NCI-H446 (cell line): ENCODE measurements at regions not wholly inside any gene's neighbourhood (a gene's known extent, or its start where the extent isn't known, plus 50 kb on each side); places are given as distances from the start of the nearest gene placed in this dataset.

ENCODE experiments used
- DNase-seq, 2 experiments: peaks; one replicate each; lab custom pipeline; 2025; lab: John Stamatoyannopoulos, UW

DNA sequence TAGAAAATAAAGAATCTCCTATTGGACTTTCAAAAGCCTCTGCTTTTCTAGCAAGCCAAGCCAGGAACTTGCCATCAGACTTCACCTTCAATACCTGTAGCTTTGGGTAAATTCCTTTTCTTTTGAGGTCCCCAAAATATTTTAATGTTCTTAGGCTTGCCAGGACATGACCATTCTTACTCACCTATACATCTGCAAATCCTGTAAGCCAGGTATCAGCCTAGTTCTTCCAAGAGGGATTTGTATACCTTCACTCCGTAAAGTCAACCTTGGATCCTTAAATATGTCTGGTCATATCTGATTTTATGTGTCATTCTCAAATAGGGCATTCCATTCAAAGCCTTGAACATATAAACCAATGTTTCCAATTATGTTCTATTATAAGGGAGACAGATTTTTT, 210.6 kb upstream of the CELF2 start:
- no peak for DNase-seq

DNA sequence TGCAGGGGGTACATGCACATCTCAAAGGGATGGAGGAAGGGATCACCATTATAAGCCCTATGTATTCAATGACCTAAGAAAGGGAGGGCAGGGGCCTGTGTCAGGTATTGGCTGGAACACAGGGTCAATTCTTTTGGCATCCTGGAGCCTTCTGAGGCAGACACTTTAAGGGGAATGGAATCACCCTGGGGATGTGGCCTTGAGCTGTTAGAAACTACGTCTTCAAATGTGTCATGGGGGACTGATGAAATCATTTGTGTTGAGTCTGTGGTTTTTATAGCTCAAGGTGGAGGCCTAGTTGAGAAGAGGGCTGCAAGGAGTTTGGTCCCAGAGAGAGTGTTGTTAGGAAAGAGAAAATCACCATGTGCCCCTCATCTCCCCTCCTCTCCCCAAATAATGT, 206.1 kb upstream of the CELF2 start:
- no peak for DNase-seq

DNA sequence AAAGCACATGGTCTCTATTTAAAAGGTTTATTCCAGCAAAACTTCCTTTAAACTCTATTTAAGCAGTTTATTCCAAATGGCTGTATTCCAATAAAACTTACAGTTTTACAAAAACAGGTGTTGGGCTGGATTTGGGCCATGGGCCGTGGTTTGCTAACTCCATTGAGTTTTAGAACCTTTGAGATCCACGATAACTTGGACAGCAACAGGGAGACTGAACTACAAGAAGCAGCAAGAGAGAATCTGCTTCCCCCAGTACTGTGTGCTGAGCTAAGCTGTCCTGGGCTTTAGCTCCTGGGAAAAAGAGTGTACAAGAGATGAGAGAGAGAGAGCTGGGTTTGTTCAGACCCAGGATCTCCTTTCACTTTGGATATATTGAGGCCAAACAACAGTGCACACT, 204.0 kb upstream of the CELF2 start:
- no peak for DNase-seq

DNA sequence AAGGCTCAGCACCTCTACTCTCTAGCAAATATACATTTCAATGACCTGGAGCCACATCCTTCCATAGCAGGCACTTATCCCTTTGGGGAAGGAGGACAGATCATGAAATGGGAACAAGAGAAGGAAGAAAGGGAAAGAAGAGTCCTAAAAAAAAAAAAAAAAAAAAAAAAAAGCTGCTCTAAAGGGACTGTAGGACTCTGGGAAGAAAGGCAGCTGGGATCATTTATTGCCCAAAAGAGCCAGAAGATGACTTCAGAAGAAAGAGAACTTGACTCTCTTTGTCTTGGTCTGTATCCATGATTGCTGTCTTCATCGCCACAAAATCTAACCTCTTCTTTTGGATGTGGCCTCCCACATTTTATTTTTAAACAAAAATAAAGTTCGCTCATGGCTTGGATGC, 203.6 kb upstream of the CELF2 start:
- no peak for DNase-seq

DNA sequence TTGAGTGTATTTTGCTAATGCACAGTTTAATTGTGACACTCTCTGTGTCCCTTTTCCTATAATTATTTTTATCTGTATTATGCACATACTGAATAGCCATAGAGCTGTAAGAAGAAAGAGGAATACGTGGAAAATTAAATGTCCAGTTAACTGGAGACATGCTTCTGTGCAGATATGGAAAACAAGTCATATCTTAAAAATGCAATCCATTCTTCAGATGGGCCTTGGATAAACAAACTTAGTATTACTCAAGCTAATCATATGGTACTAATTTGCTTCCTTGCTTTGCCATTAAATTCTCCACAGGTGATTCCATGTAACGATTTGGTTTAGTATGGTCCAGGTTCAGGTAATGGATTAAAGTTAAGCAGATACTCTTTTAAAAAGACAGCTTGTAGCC, 201.2 kb upstream of the CELF2 start:
- no peak for DNase-seq

DNA sequence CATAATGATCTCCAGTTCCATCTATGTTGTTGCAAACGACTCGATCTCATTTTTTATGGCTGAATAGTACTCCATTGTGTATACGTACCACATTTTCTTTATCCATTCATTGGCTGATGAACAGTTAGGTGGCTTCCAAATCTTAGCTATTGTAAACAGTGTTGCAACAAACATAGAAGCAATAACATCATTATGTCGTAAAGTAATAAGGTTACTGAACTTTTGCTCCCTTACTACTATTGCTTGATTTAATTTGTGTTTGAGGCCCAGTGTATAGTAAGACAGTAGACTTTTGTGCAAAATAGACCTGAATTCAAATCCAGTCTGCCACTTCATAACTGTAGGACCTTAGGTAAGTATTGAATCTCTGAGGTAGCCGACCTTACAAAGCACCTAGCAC, 200.1 kb upstream of the CELF2 start:
- no peak for DNase-seq

DNA sequence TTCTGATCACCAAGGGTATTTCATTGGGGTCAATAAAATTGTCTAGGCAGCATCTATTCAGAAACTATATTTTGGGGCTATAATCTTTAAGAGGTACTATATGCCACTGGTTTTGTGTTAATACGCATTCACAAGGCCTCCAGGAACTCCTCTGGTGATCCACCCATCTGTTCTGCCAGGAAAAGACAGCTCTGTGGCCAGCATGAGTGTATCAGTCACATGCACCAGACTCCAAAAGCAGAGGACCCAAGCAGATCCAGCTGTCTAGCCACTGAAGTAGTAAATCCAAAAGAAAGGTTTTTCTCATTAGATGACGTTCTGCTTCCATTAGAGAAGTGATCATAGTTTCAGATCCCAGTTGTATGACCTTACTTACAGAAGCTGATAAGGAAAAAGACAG, 199.6 kb upstream of the CELF2 start:
- no peak for DNase-seq

DNA sequence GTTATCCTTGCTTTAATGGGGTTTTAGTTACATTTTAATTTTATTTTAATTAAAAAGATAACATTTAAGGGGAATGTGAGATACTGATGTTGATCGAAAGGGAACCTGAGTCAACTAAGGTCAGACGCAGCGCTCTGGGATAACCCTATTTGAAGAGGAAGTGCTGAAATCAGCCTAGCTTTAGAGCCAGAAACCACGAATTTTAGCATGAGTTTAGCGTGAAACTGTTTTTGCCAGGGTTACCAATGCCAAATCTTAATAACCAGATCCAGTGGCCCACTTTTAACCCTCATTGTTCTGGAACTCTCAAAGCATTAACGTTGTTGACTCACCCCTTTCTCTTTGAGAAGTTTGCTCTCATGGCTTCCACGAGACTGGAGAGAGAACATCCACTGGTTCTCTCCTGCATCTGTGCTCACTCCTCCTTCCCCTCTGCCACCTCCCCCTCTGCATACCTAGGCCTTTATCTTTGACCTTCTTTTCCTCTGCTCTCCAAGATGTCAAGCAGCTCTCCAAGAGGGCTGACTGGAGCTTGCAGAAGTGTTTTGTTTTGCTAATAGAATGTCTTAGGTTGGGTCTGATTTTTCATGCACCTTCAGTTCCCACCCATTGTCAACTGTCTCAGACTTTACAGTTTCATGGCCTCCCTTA, 198.3 kb upstream of the CELF2 start:
- no peak for DNase-seq

DNA sequence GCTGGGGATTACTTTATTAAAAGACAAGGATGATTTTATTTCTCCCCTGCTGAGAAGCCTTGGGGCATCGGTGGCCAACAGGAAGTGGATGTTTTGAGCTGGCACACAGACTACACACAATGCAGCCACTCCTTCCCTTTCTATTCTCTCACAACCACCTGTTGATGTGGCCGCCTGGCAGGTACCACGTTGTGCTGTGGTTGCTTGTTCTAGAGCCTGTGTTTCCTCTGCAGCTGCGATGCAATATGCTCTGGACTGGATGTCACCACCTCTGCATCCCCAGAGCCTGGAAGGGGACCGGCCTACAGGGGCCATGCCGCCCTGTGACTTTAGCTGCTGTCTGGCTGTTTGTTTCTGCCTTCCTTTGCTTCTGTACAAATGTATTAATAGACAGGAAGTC, 195.7 kb upstream of the CELF2 start:
- DNase-seq = no peak

DNA sequence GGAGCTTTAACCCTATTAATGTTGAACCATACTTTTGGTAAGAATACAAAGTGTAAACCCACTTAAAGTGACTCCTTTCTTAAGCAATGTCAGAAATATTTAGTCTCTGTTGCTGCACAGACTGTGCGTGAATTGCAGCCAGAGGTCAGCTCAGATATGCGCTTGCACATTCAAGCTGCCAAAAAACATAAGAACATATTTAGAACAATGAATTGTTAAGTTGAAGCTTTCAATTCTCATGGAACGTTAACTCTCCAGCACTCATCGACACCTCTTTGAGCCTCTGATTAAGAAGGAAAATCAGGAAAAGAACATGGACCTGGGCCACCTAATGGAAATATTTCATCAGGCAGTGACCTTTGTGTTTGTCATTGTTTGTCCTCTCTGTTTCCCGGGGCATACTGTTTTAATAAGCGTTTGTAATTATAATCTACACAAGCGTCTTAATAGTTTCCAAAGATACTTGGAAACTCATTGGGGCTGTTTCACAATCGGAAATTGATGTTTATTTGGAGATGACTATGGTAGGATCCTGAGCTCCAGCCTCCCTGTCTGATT, 193.0 kb upstream of the CELF2 start:
- no peak for DNase-seq

DNA sequence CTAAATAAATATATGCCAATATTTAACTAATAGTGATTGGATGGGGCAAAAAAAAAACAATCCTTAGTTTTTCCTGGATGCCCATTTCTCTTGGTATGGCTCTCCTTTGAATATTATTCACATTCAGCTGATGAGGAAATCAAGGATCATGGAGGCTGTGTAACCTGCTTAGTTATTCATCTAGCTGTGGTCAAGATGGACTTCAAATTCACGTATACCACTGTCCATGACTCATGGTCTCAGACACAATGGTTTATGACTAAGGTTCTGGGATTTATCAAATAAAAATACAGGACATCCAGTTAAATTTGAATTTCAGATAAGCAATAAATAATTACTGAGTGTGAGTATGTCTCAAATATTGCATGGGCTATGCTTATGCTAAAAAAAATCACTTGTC, 191.5 kb upstream of the CELF2 start:
- DNase-seq = no peak

DNA sequence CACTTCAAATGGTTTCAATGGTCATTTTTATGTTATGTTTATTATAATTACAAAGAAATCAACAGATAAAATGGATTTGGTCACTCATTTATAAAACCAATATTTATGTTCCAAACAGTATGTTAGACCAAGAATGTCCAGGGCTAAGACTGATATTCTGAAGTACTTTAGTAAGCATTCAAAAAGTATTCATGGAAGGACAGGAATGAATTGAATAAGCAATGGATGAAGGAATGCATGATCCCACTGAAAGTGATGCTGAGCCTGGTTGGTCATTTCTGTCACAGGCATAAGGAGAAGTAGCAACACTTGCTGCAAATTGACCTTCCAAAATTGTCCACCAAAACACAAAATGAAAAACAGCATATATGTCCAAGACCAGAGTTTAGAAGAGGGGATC, 189.0 kb upstream of the CELF2 start:
- DNase-seq = no peak

DNA sequence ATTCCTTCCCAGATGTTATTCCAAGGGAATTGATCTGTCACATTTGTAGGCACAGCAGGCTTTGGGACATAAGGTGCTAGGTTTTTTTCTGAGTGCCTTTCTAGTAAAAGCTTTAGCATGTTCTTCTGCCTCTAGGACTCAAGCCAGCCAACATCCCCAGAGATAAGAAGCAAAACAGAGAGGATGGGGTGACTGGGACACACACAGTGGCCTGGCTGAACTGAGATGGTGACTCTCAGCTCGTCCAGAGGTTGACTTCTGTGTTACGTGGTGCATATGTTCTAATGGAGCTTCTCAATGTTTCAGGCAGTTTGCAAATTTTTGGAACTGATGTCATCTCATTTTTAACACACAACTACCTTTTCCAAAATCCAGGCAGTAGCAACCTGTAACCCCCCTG, 188.1 kb upstream of the CELF2 start:
- DNase-seq = no peak

DNA sequence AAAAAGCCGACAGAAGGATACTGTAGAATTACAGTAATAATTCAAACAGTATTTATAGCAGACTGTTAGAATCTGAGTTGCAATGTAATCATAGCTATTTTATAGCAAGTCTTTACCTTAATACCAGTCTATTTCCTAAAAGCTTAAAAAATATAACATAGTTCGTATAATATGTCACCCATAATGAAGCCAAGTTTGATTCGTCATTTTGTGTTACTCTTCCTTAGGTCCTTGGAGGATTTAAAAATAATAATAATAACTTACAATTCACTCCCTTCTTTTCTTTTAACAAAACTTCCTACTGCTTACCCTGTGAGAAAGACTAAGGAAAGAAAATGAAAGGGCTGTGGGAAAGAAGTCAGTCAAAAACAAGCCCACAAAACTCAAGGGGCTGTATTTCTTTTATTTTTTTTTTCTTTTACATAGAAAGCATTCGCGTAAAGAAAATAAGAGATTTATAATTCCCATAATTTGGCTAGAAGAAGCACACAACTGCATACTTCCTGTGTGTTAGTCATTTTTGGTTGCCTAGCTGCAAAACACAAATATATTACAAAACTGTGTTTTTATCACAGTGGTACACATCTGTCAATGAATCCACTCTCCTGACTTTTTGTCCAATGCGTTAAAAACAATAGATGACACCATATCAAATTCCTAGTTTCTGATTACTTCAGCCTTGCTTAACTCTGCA, 187.2 kb upstream of the CELF2 start:
- DNase-seq = no peak

DNA sequence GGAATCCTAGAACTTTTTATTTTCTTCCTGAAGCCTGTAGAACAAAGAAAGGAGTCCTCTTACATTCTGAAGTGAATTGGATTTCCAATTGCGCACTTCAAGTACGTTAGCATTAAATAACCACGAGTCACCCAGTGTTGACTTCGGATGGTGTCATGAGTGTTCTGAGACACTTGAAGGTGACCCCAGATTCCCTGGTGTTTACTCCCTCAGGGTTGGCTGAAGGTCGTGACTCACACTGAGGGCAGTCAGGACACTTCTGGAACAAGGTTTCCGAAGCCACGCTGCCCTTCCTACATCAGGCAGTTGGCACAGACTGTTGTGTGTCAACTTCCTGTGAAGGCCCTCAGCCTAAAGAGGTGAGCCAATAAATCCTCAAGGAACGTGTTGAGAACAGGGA, 186.6 kb upstream of the CELF2 start:
- no peak for DNase-seq

DNA sequence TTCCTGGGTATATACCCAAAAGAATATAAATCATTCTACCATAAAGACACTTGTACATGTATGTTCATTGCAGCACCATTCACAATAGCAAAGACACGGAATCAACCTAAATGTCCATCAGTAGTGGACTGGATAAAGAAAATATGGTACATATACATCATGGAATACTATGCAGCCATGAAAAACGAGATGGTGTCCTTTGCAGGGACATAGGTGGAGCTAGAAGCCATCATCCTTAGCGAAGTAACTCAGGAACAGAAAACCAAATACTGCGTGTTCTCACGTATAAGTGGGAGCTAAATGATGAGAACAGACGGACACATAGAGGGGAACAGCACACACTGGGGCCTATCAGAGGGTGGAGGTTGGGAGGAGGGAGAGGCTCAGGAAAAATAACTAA, 183.7 kb upstream of the CELF2 start:
- DNase-seq = no peak

DNA sequence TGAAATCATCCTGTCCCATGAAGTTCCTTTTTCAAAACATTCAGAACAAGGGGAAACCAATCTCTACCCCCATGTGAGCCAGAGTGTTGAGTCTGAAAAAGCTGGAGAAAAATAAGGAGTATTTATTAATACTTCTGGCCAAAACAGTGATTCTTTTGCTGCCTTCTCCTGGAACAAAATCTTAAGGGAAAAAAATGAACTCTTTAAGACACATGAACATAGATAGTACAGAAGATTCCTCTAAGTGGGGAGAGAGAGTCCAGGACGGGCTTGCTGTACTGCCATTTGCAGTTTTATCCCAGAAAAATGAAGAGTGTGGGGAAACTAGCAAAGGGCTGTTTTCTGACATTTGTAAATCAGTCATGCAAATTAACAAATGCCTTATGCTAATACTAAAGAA, 173.4 kb upstream of the CELF2 start:
- DNase-seq = no peak

DNA sequence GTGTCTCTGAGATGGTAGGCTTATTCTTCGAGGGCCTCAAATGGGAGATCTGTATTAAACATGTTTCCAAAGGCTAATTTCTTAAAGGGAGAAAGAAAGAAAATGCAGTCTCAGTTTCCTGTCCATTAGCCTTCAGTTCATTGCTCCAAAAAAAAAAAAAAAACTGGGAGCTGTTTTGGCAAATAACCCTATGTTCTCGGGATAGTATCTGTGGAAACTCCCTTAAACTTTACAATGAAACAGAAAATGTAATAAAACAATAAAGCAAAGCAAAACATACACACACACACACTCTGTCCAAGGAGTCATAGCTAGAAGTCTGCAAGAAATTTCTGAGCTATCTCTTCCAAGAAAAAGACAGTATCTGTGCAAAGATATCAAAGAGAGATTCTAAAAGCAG, 172.5 kb upstream of the CELF2 start:
- DNase-seq = no peak

DNA sequence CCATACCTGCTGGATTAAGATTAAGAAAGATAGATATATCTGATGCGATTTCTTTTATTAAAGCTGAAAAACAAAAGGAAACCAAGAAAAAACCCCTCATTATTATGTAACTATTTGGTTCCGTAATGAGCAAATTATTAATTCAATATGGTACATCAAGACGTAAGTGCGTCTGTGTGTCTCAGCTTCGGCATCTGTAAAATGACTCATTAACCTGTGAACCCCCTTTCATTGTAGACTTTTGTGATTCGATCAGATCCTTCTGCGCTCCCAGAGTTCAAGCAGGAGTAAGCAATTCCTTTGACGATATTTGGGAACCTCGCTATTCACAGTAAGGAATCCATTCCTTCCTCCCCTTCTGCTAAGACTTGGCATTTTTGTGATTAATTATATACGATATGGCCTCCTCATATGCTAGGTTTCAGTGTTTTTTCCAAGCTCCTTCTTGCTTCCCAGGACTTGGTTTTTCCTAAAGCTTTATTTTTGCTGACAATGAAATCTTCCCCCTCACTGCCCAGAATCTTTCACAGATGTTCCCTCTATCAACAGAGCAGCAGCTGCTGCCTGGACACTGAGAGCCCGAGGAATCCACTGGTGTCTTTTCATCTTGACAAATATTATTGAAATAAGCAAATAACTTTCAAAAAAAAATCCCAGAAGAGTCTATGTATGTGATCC, 171.7 kb upstream of the CELF2 start:
- DNase-seq = no peak

DNA sequence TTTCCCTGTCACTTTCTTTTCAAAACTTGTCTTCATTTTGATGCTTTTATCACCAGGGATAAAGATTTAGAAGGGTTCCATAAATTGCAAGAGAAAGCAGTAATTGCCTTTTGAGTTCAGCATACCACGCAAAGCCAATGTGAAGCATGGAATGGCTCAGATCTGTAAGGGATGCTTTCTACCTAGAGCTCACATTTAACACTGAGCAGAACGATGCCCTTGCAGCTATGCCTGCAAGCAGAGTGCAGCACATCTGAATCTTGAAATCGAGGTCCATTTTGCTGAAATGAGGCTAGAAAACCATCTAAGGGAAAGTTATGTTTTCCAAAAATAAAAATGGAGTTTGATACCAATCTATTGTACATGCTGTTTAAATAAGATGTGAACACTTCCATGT, 171.2 kb upstream of the CELF2 start:
- DNase-seq = no peak

DNA sequence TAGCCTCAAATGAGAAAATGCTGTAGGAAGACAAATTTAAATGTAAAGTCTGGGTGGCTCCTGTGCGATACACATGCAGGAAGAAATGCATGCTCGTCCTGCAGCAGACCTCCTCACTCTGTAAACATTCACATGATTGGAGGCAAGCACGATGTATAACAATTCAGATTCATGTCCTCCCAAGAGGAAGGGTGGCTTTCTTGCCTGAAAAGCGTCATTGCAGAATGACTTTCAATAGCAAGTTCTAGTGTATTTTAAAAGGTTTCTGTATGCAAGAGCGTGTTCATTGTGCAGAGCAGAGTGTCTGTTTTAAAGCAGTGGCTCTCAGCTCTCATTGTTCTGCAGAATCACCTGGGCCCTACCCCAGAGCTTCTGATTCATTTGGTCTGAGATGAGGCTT, 170.3 kb upstream of the CELF2 start:
- no peak for DNase-seq

DNA sequence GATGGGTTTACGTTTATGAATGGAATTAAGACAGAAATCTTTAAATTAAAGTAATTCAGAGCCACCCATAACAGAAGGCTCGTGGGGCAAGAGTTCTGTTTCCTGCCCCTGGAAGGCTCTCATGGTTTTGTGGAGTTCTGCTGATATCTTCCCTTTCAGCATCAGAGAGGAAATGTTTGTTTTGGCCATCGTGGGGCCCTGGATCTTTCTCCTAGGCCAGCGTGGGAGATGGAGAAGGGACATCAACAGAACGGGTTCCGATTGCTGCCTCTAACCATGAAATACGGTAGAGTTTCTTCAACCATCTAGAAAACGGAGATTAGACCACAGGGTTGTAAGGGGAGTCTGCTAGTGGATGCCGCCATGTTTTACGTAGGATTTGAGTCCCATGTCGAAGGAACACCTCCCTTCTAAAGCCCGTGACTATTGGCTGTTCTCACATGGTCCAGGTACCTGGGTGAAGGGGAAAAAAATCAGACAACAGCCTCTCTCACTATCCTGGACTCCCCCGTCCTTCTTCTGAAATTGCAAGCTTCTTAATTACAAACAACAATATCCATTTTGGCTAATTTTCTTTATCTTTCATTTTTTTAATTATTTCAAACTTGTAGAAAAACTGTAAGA, 169.1 kb upstream of the CELF2 start:
- no peak for DNase-seq

DNA sequence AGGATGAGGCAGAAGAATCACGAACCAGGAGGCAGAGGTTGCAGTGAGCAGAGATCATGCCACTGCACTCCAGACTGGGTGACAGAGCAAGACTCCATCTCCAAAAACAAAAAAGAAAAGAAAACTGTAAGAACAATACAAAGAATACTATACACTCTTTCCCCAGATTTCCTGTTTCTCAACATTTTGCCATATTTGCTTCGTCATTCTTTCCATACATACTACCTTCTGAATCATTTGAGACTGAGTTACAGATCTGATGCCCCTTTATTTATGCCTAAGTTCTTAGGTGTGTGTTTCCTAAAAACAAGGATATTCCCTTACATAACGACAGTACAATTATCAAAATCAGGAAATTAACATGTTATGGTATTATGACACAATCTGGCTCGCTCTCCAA, 168.4 kb upstream of the CELF2 start:
- DNase-seq = no peak
